ENCODE measurements at regions not wholly inside any gene's neighbourhood (a gene's known extent, or its start where the extent isn't known, plus 50 kb on each side); places are given as distances from the start of the nearest gene placed in this dataset.
A peak's percentile ranks its signal among the peaks of the same experiment; 100 is the strongest.

DNA sequence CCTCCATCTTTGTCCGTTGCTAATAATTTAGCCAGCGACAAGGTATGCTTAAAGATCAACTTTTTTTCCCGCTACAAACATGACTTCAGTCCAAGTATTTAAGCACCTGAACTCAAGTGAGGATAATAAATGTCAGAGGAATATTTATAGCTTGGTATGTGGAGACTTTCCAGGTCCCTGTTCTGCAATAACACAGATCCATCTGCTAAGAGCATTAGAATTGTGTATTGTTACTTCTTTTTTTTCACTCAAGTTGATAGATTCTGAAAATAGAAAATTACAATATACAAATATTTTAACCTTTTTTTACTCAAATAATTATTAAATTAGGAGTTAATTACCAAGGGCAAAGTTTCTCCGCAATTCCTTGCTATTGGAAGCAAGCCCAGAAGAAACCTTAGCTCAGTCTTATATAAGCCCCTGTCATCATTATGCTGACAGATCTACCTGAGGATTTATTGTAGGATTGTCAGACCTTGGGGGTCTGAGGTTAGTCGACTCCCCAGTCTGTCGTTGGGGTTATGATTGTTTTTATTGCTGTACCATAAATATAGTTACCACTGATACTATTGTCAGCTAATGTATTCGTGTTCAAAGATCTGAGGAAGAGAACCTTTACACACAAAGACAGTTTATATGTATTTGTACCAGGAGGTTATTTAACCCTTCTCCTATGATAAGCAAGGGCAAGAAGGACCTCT lies 337.9 kb downstream of the TBX15 start:
- H3K9me3 ChIP-seq (ENCODE audit: low read depth), result no peaks in the 10 kb centered on the region
- 33 to 38% methylated on average over 7 of the region's 7 CpGs for WGBS, 2 experiments (ENCODE audit: low coverage in 1 of 2, low lambda C conversion rate in 2 of 2, missing lambda C conversion rate in 2 of 2)
- H3K4me1 ChIP-seq (ENCODE audit: insufficient read depth), result no peaks in the 10 kb centered on the region
- in situ Hi-C loops (cut with MboI), result no loop called here
- no peaks in the 10 kb centered on the region for H3K9me2 ChIP-seq (ENCODE audit: insufficient read depth)
- no peak overlapping the region for H2AFZ ChIP-seq
- H3F3A ChIP-seq (ENCODE audit: insufficient read depth), result no peaks in the 10 kb centered on the region
- H3K27ac ChIP-seq, result no peak overlapping the region
- no peaks in the 10 kb centered on the region for H3K36me3 ChIP-seq (ENCODE audit: low read depth)
- H3K27me3 ChIP-seq (replicated peaks; ENCODE audit: insufficient read depth), result 0 out of 2 replicates have a peak, but pooled peaks cover 9% of the 10 kb centered on the region
- no peak overlapping the region for H3K9ac ChIP-seq
- TF ChIP-seq EZH2 (IDR thresholded peaks at IDR 0.05; ENCODE audit: insufficient read depth, poor library complexity, severe bottlenecking) (no peak), EZH2phosphoT487 (IDR thresholded peaks at IDR 0.05; ENCODE audit: insufficient read depth, low read depth) (no peak)
- no peaks in the 10 kb centered on the region for H4K20me1 ChIP-seq (ENCODE audit: insufficient read depth)
- H3K4me3 ChIP-seq, result no peak overlapping the region
- H3K4me2 ChIP-seq (ENCODE audit: unreplicated experiment), result no peak overlapping the region
- no peaks in the 10 kb centered on the region for H3K79me2 ChIP-seq (ENCODE audit: insufficient read depth)
- no peak for DNase-seq

DNA sequence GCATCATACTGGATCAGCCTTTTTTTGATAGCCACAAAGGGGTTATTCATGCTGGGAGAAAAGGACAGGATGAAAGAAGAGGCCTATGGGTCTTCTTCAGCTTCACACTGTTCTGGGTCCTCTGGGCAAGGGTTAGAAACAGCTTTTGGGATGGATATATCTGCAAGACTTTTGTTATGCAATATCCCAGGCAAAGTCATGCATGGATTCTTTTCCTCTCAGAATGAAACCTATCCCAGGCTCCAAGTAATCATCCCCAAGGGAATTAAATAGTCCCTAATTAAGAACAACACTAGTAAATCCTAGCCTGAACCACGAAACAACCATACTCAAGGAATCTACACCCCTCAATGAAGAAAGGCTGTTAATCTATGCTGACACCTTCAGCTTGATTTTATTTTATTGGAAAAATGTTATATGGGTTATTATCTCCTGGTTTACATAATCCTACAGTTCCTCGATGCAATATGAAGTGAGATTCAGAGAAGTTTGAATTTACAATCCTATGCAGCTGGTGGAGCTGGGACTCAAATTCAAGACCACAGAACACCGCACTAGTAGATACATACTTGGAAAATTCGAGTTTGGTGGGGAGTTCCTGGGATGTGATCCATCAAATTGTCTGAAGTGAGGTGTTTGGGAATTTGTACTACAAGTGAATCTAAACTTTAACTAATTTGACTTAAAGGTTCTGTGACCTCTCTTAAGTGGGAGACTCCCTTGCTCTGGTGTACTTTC lies 338.6 kb downstream of the TBX15 start:
- no peak for DNase-seq
- Histone ChIP-seq H3K9me3 (ENCODE audit: low read depth) (no peaks in the 10 kb centered on the region), H3F3A (ENCODE audit: insufficient read depth) (no peaks in the 10 kb centered on the region), H3K27ac (no peak overlapping the region), H4K20me1 (ENCODE audit: insufficient read depth) (no peaks in the 10 kb centered on the region), H3K4me2 (ENCODE audit: unreplicated experiment) (no peak overlapping the region), H3K9ac (no peak overlapping the region), H3K27me3 (replicated peaks; ENCODE audit: insufficient read depth) (0 out of 2 replicates have a peak, but pooled peaks cover 9% of the 10 kb centered on the region), H3K79me2 (ENCODE audit: insufficient read depth) (no peaks in the 10 kb centered on the region), H3K4me1 (ENCODE audit: insufficient read depth) (no peaks in the 10 kb centered on the region), H3K9me2 (ENCODE audit: insufficient read depth) (no peaks in the 10 kb centered on the region), H2AFZ (no peak overlapping the region), H3K4me3 (no peak overlapping the region), H3K36me3 (ENCODE audit: low read depth) (no peaks in the 10 kb centered on the region)
- WGBS, 2 experiments (ENCODE audit: low coverage in 1 of 2, low lambda C conversion rate in 2 of 2, missing lambda C conversion rate in 2 of 2), result 32 to 36% methylated on average over 4 of the region's 4 CpGs
- in situ Hi-C loops (cut with MboI), result no loop called here
- no peak for TF ChIP-seq EZH2phosphoT487 (IDR thresholded peaks at IDR 0.05; ENCODE audit: insufficient read depth, low read depth)
- no peak for TF ChIP-seq EZH2 (IDR thresholded peaks at IDR 0.05; ENCODE audit: insufficient read depth, poor library complexity, severe bottlenecking)

DNA sequence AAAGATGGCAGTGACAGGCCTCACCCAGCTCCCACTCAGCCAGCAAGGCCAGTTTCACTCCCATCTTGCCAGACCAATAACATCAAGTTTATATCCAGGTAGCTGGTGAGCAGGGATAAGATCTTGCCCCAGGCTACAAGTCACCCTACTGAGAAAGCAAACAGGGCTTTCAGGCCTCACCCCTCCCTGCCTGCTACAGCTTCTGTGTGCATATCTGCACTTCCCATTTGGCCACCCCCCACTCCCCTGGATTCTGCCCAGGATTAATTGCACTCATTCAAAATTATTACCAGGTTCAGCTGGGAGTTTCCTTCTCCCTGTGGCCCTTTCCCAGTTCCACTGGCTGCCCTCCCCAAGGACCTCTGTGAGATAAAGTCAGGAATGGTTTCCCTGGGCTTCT lies 352.1 kb downstream of the TBX15 start:
- Histone ChIP-seq H3K4me2 (ENCODE audit: unreplicated experiment) (no peak overlapping the region), H3K9ac (no peak overlapping the region), H4K20me1 (ENCODE audit: insufficient read depth) (no peaks in the 10 kb centered on the region), H3K79me2 (ENCODE audit: insufficient read depth) (no peaks in the 10 kb centered on the region), H3K36me3 (ENCODE audit: low read depth) (no peaks in the 10 kb centered on the region), H3K4me1 (ENCODE audit: insufficient read depth) (no peaks in the 10 kb centered on the region), H3K27ac (no peak overlapping the region), H3K9me2 (ENCODE audit: insufficient read depth) (no peaks in the 10 kb centered on the region), H3K27me3 (replicated peaks; ENCODE audit: insufficient read depth) (no peaks in the 10 kb centered on the region), H3F3A (ENCODE audit: insufficient read depth) (no peaks in the 10 kb centered on the region), H2AFZ (no peak overlapping the region), H3K9me3 (ENCODE audit: low read depth) (no peaks in the 10 kb centered on the region), H3K4me3 (no peak overlapping the region)
- in situ Hi-C loops (cut with MboI), result no loop called here
- TF ChIP-seq EZH2phosphoT487 (IDR thresholded peaks at IDR 0.05; ENCODE audit: insufficient read depth, low read depth) (no peak), EZH2 (IDR thresholded peaks at IDR 0.05; ENCODE audit: insufficient read depth, poor library complexity, severe bottlenecking) (no peak)
- DNase-seq, result no peak

DNA sequence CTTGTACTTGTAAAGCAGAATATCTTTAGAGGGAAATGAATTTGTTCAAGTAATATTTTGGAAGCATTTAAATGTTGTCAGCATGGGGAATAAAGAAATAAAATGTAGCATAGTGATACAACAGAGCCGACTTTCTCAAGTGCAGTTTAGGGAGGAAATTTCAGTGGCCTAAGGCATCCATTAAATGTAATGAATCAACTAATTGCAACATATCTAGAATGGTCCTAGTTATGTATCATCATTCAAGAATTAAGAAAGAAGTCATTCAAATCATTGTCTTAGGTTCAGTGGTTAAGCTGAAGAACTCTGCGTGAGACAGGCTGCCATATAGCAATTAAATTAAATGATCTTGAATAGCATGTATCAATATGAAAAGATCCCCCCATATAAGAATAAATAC lies 360.7 kb downstream of the TBX15 start:
- TF ChIP-seq EZH2 (IDR thresholded peaks at IDR 0.05; ENCODE audit: insufficient read depth, poor library complexity, severe bottlenecking), result no peak
- TF ChIP-seq EZH2phosphoT487 (IDR thresholded peaks at IDR 0.05; ENCODE audit: insufficient read depth, low read depth), result no peak
- H3K4me2 ChIP-seq (ENCODE audit: unreplicated experiment), result no peak overlapping the region
- peak; percentile 53 for DNase-seq
- H3F3A ChIP-seq (ENCODE audit: insufficient read depth), result no peaks in the 10 kb centered on the region
- H3K9me2 ChIP-seq (ENCODE audit: insufficient read depth), result no peaks in the 10 kb centered on the region
- H4K20me1 ChIP-seq (ENCODE audit: insufficient read depth), result no peaks in the 10 kb centered on the region
- peaks cover 10% of the 10 kb centered on the region; the same call in 1 of the 2 replicates for H3K4me1 ChIP-seq (ENCODE audit: insufficient read depth)
- in situ Hi-C loops (cut with MboI), result no loop called here
- H3K27ac ChIP-seq, result no peak overlapping the region
- H3K36me3 ChIP-seq (ENCODE audit: low read depth), result no peaks in the 10 kb centered on the region
- H3K27me3 ChIP-seq (replicated peaks; ENCODE audit: insufficient read depth), result no peaks in the 10 kb centered on the region
- no peak overlapping the region for H3K9ac ChIP-seq
- WGBS, 2 experiments (ENCODE audit: low coverage in 1 of 2, low lambda C conversion rate in 2 of 2, missing lambda C conversion rate in 2 of 2), result 43% methylated on average over 2 of the region's 2 CpGs
- no peaks in the 10 kb centered on the region for H3K9me3 ChIP-seq (ENCODE audit: low read depth)
- H3K4me3 ChIP-seq, result no peak overlapping the region
- H2AFZ ChIP-seq, result no peak overlapping the region
- no peaks in the 10 kb centered on the region for H3K79me2 ChIP-seq (ENCODE audit: insufficient read depth)

Measured in GM23248 (cell line).